HG02759 (cell line): ENCODE measurements at regions not wholly inside any gene's neighbourhood (a gene's known extent, or its start where the extent isn't known, plus 50 kb on each side); places are given as distances from the start of the nearest gene placed in this dataset.

ENCODE experiments used
- ATAC-seq: cut with Tn5 transposase; IDR thresholded peaks from one replicate; pipeline ENCODE4 v1.9.1; 2021; ENCODE audit warnings: mild to moderate bottlenecking, moderate library complexity; ENCODE audit not compliant: unreplicated experiment

DNA sequence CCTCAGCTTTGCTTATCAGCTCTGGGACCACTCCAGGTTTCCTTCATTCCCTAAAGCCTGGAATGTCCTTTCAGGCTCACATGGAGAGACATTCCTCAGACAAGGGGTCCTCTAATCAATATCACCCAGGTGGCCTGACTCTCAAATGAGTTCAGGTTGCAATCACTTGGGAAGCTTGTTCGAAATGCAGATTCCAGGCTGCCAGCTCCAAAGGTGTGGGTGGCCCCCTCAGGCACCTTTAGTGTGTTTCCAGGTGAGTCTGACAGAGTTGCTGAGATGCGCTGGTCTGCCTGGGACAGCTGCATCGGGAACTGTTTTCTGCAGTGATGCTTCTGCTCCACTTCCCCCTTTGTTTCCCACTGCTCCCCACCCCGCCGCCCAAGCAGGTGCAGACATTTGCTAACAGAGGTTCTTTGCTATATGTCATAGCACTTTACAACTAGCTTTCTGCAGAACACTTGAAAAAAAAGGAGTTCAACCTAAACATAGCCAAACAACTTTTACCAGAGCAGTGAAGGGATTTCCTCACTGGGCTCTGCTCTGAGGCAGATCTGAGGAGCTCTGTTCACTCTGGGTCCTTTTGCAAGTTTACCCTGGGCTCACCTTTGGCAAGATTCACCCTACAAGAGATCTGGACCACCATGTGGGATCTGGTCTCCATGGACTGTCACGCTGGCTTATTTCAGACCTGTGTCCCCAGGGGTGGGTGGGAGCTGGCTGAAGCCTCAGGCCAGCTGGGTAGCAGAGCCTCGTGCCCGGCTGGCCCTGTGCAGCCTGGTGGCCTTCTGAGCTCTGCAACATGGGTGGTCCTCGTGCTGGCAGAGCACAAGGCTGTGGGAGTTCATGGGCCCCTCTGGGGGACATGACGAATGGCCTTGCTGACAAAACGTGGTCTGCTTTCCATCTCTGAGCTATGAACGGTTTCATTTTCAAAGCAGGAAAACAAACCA lies 539.6 kb downstream of the CCDC171 start:
- no peak for ATAC-seq

DNA sequence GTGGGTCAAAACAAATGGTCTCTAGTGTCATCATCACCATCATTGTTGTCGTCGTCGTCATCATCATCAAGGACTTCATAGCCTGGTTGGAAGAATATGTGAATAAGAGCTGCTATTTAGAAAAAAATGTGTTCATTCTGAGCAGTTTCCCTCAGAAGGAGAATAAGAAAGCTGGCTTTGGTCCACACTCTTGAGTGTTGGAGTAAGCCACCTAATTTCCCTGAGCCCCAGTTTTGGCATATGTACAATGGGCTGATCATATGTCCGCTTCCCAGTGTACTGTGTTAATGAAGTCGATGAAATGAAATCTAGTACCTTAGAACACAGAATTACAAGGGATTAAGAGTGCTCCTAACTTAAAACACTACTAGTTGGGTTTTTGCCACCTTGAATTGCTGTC lies 545.5 kb downstream of the CCDC171 start:
- no peak for ATAC-seq

DNA sequence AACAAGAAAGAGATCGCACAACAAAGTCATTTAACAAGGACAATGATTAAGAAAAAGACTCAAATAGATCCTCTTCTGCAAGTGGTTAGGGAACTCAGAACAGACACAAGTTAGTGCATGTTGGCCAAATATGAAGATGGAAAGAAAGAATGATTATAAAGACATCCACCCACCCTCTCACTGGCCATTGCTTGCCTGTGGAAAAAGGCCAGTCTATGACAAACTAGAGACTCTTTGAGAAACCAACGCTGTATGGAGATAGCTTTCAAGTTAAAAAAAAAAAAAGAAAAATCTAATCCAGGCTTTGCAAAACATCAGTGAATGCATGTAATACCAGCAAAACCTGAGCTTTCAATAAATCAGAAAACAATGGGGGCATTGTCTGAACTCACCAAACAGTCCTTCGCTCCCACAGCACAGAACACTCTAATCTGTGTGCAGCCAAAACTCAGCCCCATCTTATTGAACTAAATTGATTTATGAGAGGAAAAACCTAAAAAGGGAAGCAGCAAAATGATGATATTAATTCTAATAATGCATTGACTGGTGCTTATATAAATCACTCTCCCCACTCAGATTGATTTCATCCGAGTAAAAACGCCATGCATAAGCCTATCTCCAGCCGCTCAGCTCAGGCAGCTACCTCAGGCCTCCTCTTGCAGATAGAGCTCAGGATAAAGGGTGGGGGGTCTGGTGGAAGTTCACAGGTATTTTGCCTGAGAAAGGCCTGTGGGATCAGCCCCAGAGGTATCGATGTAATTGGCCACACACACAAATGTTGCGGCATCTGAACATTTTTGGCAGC lies 547.1 kb downstream of the CCDC171 start:
- no peak for ATAC-seq

DNA sequence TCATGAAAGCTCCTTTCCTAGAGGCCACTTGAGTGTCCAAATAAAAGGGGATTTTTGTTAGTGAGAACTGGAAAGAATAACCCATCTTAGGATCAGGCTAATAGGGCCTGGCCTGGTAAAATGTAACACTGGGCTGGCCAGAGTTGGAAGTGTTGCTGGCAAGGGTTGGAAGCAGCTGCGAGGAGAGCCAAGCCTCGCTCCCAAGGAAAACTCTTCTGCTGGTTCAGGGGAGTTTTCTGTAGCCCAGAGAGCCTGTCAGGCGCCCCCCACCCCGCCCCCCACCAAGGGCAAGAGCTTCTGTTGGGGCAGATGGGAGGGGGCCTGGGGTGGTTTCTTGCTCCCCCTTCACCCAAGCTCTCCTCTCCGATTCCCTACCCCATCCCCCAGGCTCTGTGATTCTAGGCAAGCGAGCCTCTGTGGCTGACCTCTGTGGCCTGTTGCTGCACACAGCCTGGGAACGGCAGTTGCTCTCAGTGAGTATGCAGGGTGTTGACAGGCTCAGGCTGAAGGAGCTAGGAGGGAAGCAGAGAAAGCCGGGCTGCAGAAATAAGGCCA lies 547.8 kb downstream of the CCDC171 start:
- ATAC-seq, result no peak

DNA sequence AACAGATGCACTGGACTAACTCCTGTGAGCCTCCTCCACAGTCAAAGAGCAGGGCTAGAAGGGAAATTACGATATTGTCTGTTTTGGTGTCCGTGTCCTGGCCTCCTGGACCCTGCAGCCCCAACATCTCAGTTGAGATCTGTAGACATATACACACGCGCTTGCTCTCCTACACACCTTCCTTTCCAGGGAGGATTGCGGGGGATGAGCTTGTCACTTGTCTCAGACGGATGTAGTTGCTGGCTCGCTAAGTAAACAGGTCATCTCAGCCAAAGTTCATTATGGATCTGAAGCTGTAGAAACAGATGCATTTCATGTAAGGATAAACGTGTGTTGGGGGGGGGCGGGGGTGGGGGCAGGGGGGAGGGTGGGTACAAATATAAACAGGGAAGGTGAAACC lies 549.3 kb downstream of the CCDC171 start:
- ATAC-seq, result no peak

DNA sequence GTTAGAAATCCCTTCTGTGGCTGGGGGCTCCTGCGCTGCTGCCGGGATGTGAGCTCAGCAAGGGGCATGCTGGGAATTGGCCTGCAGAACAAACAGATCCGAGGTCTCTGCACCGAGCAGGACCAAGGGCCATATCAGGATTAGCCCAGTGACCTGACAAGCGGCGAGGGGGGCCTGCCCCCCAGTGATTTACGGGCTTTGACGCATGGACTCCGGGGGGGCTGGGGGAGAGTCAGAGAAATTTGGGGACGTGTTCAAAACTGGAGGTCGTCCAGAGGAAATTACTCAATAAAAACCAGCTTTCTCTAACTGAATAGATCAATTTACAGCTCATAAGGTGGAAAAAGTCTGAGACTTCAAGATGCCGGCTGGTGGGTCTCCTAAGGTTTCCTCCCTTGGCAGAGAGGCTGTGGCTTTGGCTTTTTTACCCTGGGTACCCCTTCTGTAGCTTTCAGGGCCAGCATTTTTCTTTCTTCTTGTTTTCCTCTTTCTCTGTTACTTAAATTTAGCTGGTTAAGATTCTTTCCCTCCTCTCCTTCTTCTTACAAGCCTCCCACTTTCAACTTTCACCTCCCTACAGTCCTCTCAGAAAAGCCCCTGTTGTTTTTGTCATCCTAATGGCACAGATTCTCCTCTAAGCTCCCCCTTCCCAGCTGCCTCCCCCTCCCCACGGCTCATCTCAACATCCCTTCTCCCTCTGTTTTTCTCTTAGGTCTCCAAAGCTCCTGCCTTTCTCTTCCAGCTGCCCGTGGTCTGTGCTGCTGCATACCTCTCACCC lies 551.0 kb downstream of the CCDC171 start:
- no peak for ATAC-seq

DNA sequence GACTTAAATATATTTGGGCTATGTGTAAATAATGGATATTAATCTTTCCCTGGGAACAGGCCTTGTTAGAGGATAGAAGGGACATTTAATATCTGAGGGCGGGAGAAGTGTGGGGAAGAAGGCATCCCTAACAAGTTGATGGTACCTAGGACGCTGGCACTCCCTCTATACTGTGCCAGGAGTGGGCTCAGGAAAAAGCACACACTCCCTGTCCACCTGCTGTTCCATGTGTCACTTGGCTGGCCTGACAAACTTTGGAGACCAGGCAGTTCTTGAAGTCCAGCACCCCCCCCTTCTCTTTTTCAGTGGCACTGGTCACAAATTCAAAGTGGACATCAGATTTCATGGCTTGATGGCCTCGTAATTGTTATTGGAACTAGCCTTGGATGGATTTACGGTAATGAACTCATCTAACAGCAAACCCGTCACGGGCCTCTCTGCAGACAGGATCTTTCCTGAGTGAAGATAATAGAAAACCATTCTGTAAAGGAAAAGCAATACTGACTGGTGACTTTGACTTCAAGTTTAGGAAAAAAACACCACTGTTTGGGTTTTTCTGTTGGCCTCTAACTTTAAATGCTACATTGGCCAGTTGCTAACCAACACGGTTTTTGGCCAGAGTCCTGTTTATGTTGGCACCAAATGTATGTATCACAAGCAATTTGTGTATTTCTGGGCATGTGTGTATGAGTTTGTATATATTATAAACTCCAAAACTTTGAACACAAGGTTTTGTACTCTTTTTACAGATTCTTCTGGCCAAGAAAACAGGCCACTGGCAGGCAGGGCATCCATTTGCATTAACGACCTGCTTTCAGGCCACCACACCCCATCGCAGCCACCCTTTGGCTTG lies 552.6 kb downstream of the CCDC171 start:
- ATAC-seq, result no peak

DNA sequence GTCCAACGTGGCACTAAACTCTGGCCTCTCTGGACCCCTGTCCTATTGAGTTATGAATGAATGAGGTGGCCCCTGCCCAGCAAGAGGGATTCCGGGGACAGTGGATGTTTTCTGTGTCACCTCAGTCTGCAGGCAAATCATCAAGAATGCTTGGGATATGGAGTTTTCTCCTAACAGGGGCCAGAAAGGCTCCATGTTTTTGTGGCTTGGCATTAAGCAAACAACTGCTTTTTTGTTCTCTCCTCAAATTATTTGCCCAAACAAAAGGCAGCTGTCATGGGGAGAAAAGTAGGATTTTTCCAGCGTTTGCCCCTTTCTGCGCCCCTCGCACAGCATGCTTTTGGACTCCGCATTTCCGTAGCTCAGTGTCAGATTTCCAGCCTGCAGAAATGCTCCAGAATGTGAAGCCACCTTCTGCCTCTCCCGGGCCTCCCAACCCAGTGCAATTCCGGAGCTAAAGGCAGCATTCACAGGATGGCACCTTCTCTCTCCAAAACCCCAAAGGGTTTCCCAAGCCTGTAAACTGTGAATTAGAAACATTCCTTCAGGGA lies 553.3 kb downstream of the CCDC171 start:
- no peak for ATAC-seq

DNA sequence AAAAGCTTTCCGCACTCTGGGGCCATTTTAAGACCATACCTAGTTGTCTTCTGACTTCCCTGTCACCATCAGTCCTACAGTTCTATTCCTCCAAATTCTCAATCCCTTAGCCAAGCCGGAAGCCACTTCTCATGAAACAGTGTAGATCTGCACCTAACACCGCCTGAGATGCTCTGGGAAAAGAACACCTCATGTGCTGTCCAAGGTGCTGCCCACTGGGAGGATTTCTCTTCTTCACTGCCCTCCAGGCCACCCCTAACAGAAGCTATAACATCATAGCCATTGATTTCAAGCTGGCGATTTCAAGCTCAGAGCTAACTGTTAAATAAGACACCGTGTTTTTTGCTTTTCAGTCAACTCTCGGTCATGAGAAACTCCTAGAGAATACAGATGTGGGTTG lies 559.3 kb downstream of the CCDC171 start:
- ATAC-seq, result no peak

DNA sequence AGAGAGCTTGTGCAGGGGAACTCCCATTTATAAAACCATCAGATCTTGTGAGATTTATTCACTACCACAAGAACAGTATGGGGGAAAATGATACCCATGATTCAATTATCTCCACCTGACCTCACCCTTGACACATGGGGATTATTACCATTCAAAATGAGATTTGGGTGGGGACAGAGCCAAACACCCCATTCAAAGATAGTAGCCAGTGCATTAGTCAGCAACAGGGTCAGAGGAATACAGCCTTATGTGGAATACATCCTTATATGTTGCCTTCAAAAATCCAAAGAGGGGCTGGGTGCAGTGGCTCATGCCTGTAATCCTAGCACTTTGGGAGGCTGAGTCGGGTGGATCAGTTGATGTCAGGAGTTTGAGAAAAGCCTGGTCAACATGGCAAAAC lies 563.2 kb downstream of the CCDC171 start:
- no peak for ATAC-seq

DNA sequence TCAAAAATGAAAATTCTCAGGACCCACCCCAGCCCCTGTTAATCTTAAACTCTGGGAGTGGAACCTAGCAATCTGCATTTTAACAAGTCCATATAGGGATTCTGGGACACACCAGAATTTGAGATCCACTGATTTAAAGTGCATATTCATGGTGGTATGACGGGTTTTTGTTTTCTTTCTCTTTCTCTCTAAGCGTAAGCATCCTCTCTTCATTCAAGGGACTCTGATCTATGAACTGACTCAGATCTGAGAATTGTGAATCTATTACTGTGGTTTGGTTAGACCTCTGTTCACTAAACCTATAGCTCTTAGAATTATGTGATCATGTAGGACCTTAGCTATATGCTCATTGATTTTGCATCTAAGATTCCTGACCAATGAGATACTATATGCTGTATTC lies 565.2 kb downstream of the CCDC171 start:
- no peak for ATAC-seq

DNA sequence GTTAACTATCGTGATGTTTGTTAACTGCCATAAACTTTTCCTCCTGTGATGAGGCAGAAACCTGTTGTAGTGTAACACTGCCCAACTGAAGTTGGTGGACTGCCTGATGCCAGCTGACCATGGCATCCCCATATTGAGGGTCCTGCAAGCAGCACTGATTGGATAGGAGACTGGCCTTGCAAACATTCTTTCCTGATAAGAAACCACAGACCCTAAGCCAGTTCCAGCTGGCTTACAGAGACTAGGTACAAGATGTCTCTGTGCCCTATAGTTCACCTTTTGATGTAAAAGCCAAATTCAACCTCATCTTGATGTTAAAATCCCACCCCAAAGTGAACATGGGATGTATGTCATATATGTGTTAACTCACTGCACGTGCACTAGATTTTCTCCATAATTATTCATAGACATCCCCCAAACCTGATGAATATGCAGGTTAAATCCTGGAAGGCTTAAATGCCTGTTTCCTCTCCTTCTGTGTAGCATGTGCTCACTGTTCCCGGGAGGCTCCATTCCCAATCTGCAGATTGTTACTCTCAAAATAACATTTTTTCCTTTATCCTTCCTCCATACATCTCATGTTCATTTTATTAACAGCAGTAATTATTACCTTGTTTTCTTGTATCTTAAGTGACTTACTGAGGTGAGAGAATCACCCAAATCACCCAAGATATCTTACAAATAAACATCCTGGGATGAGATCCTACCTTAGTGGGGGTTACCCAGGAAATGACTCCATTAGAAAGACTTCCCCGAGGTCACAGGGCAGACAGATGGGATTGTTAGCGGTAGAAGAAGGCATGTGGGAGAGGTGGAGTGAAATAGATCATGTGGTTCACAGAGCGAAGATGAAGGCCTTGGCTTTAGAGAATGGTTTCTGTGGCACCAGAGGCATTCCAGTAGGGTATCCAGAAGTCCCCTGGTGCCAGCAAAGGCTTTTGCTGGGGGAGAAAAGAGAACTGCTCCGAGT lies 566.7 kb downstream of the CCDC171 start:
- no peak for ATAC-seq

DNA sequence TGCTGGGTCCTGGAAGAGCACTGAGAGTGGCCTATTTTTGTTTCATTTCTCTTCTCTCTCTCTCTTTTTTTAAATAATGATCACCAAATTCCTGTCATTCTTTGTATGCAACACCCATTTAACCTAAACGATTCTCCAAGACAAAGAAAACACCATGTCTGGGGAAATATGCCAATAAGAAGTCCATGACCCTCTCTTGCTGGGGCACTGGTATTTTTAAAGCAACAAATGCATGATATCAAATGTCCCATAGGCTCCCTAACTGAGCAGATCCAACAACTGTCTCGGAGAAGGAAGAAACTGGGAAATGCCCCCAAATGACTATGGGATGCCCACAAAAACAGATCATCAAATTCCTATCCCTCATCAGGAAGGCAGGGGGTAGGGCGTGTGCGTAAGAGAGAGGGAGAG lies 567.4 kb downstream of the CCDC171 start:
- ATAC-seq, result no peak

DNA sequence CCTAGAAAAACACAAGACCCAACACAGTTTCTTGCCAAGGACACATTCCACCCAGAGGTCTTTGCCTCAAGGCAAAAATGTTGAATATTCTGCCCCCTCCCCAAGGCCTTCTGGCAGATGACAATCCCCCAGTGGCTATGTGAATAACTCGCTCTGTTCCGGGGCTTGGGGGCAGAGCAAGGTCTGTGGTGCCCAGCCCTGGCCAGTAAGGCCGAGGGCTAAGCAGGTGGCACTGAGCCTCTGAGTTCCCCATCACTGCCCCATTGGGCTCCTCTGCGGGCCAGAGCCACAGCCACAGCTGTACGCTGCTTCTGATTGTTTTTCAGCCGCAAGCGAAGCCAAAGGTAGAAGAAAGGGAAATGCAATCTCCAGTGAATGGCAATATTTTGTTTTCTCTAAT lies 567.9 kb downstream of the CCDC171 start:
- no peak for ATAC-seq

DNA sequence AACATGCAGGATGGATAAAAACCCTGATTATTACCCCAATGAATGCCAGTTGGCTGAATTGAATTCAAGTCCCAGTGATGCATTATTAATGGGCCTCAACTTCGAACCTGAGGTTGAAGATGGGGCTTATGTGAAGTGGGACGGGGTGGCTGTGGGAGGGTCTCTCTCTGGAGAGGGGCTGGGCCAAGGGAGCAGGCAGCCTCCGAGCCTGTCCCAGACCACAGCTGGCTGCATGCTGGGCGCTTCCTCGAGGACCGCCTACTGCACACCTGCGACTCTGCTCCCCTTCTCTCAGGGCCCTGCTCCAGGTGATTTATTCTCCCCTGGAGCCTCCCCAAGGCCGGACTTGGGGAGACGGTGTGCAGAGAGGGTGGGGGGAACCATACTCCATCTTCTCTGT lies 568.3 kb downstream of the CCDC171 start:
- ATAC-seq, result no peak

DNA sequence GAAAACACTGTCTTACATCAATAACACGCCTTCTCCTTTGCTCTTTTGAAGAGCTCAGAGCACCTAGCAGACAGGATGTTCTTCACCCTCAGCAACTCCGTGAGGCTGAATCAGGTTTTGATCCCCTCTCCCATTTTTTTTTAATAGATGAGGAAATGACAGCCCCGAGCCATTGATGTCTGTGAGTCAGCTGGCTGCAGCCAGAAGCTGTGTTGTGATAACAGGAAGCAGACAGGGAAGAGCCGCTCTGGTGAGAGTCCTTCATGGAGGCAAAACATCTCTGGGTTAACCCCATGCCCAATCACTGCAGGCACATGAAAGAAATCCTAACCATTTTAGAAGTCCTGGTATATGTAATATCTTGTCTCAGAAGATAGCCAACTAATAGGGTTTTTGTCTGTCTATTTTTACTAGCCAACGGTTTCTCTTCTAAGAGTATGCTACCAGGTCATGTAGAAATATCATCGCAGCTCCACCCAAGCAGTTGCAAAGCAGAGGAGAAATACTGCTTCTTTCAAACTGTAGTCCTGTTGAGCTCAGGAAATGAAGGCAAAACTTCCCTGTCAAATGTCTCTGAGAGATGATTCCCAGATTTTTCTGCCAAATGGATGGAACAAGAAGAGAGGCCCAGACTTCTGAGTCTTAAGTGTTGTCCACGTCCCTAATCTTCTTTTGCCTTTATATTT lies 568.9 kb downstream of the CCDC171 start:
- no peak for ATAC-seq

DNA sequence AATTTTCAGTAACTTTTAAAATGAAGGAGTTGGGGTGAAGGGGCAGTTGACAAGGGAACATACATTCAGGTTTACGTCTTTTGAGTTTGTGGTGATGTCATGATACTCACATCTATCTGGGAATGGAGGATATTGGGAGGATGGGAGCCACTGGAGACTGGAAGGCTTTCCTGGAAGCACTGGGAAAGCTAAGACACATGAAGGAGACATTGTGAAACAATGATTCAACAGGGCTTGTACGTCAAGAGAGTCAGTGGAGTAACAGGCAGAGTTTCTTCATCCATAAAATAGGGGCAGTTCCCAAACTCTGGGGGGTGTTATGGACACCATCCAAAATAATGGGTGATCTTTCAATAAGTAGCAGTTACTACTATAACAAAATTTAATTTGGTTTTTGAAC lies 572.8 kb downstream of the CCDC171 start:
- no peak for ATAC-seq

DNA sequence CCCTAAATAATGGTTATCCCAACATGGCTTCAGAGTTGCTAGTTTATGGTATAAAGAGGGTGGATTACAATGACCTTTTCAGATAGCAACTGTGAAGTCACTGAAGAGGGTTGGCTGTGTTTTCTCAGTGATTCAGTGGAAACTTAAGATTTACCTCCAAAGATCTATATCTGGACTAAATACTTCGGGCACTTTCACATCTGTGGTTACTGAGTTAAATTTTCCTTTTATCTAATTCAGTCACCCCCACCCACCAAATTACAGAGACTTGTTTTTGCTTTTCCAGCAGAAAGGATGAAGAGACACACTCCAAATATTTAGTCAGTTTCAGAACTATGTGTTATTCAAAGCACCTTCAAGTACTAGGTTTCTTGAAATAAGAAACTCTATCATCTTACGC lies 573.2 kb downstream of the CCDC171 start:
- no peak for ATAC-seq
